GM19463 (cell line): ENCODE measurements at regions not wholly inside any gene's neighbourhood (a gene's known extent, or its start where the extent isn't known, plus 50 kb on each side); places are given as distances from the start of the nearest gene placed in this dataset.

Source experiments
- ATAC-seq: cut with Tn5 transposase; IDR thresholded peaks from one replicate; pipeline ENCODE4 v1.9.1; 2021; ENCODE audit warnings: mild to moderate bottlenecking, moderate library complexity; ENCODE audit not compliant: unreplicated experiment

DNA sequence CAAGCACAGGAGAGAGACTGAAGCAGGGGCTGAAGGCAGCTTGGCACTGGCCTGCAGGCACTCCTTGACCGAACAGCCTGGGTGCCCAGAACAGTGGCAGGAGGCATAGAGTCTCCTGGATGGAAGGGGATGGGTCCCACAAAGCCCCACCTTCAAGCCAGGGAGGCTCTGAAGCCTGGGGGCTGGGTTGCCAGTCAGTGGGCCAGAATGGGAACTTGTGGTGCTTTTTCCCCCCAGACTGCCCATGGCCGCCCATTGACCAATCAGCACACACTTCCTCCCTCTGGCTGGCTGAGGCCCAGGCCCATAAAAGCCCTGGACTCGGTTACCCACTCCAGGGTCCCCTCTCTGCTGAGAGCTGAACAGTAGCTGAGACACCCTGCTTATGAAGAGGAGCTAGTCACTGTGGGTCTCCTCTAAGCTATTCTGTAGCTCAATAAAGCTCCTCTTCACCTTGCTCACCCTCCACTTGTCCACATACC is 109.6 kb downstream of the ELAPOR2 start:
- no peak for ATAC-seq

DNA sequence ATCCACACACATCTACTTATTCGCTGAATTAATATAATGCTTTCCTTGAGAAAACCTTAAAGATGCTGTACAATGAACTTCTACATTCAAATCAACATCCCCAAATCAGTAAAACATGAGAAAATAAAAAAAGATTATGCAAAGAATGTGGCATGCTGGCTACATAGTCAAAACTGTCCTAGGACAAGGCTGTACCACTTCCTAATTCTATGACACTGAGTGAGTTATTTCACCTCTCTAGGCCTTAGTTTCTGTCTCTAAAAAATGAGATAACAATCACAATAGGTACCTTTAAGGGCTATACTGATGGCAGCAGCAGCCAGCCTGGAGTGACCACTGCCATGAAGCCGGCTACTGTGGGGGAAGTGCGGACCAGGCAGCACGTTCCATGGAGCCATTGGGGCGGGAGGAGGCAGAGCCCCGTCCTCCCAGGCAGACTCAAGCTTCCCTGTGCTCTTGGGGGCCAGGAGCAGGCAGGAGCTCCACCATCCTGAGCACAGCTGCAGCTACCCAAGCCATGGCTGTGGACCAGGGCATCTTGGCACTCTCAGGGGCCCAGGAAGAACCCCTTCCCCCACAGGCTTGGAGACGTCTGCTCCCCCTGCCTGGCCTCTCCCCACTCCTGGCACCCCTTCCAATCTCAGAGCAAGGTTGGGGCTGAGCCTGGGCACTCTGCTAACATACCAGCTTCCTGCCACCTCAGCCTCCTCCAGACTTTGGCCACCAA is 110.2 kb downstream of the ELAPOR2 start:
- ATAC-seq: peak; percentile 80

GRCh38 chr7:86947929-86948328 is 111.5 kb downstream of the ELAPOR2 start:
- ATAC-seq: no peak

DNA sequence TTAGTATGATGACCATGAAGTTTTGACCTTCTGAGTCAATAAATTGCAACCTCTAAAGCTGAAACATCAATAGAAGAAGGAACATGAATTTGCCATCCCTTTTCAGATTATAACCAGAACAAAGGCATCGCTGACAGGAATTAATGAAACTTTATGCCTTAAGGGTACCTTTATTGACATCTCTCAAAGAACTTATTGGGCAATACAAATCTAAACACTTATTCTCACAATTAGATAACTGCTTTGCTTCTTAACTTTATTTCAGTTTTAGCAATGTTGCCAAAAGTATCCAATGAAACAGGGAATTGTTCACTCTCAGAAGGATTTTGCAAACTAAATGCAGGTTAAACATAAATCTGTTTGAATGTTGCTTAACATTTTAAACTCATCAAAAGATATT is 116.0 kb downstream of the ELAPOR2 start:
- ATAC-seq: no peak

DNA sequence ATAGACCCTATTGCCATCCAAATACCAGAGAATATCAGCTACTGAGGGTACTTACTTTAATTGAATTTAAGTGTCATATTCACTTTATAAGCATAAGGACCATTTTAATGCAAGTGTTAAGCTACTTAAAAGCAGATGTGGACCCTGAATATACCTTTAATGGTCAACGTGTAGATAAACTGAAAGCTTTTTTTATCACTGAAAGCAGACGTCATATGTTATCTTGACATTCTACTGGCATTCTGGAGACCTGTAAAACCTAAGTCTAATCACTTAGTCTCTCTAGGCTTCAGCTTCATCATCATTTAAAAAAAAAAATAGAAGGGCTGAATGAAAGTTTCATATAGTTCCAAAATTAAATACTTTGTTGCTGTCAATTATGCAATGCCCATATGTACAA is 116.5 kb downstream of the ELAPOR2 start:
- ATAC-seq: no peak

- no peak for ATAC-seq
Measured at GRCh38 chr7:86942081-86942480, 117.4 kb downstream of the ELAPOR2 start.

GRCh38 chr7:86939197-86939814 is 120.1 kb downstream of the ELAPOR2 start:
- peak; percentile 91 for ATAC-seq

- ATAC-seq: no peak
Measured at GRCh38 chr7:86937363-86937878, 122.0 kb downstream of the ELAPOR2 start.

- ATAC-seq: no peak
Measured at GRCh38 chr7:86933295-86933845, 126.1 kb downstream of the ELAPOR2 start.

GRCh38 chr7:86932038-86932512 is 127.4 kb downstream of the ELAPOR2 start:
- no peak for ATAC-seq

DNA sequence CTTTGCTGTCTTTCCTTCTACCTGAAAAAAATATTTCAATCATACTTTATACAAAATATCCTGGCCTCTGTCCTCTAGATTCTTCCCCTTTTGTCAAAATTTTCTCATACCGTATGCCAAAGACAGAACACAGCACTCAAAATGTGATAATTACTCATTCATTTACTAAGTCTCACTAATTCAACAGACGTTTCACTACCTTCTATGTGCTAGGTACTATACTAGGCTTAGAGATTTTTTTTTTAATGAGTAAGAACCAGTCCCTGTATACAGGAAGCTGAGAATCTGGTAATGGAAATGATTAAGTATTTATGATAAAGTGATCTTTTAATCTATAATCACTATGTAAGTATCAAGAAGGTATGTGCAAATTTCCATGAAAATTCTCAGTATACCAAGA is 128.0 kb downstream of the ELAPOR2 start:
- ATAC-seq: no peak

DNA sequence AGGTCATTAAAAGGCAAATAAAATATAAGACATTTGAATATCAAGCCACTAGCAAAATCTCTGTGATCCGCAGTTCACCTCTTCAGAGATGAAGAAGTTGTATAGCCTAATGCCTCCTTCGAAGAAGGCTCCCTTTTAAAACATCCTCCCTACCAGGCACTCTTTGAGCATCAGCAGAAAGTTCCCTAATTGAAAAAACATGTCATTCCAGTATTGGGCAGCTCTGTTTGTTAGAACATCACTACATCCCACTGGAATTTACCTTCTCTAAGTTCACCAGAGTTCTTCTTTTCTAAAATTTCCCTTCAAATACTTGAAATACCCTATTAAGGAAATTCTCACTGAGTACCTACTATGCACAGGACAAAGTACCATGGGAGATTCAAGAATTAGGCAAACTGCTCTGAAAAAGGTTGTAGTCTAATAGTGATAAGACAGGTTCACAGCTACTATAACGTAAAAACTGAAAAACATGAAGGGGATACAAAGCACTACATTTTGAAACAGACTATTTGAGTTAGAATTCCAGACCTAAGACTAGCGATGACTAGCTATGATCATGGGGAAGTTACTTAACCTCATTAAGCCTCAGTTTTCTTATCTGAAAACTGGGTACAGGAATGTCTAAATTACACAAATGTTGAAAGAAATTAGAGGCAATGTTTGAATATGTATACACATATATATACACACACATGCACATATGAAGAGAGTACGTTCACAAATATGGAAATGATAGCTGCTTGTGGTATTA is 128.7 kb downstream of the ELAPOR2 start:
- ATAC-seq: no peak

DNA sequence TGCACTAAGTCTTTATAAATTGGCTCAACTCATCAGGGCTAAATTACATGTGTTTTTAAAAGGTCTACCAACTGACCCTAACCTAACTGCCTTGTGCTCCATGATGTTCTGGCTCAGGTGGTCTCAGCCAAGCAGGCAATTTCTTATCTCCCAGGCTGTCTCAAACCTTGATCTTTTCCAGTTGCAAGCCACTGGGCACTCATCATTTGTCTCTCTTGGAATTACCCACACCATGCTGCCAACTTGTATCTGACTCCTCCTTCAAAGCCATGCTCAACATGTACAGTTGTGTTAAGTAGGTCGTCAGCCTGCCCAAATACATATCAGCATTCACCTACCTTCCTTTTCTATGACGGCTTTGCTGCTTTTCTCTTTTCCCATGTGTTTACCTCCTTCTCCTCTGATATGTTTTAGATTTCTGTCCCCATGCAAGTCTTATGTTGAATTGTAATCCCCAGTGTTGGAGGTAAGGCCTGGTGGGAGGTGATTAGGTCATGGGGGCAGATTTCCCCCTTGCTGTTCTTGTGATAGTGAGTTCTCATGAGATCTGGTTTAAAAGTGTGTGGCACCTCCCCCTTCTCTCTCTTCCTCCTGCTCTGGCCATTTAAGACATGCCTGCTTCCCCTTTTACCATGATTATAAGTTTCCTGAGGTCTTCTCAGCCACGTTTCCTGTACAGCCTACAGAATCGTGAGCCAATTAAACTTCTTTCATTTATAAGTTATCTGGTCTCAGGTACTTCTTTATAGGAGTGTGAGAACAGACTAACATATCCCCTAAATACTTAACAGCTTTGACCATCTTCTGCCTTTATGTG is 130.0 kb downstream of the ELAPOR2 start:
- ATAC-seq: no peak

DNA sequence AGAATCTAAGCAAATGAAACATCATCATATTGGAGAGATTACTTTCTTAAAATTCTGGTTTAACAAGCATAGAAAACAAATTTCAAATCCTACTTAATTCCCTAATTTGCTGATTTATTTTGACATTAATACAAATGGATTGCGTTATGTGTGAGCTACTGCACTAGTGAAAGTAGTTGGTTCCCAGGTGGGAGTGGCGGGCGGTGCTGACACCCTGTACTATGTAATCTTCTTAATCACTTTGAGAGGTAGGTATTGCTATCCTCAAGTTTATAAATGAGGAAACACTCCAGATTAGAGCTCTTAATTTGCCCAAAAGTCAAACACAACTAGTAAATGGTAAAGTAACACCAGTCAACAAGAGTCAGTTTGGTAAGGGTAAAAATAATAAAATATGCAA is 131.1 kb downstream of the ELAPOR2 start:
- no peak for ATAC-seq

GRCh38 chr7:86926732-86927131 is 132.7 kb downstream of the ELAPOR2 start:
- peak; percentile 71 for ATAC-seq

GRCh38 chr7:86925221-86925620 is 134.2 kb downstream of the ELAPOR2 start:
- no peak for ATAC-seq

DNA sequence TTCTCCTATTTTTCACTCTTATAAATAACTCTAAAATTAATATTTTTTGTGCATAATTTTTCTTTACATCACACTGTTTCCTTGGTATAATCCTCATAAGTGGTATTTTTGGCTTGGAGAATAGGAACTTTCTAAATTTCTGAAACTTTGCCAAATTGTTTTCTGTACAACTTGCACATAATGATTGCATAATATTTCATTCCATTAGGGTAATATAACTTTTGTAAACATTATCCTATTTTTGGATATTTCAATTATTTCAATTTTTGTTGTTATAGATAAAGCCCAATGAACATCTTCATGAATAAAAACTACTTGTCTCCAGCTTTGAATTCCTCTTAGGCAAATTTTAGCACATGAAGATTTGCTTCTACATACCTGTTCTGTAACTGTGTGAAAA is 135.9 kb downstream of the ELAPOR2 start:
- no peak for ATAC-seq

GRCh38 chr7:86920154-86920553 is 139.3 kb downstream of the ELAPOR2 start:
- ATAC-seq: no peak

DNA sequence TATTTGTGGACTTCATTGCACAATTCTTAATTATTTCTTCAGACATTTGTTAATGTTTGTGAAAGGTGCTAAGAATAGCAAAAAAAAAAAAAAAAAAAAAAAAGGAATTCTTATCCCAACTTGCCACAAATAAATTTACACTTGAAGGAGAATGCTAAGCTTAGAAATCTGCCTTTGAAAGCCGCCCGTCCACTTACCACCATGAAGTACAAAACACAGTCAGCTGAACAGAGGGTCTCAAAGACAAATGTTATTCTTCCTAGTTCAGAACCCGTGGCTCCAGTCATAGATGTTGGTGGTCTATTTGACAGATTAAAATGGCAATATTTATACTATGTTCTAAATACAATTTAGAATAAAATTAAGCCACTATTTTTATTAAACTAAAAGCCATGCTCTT is 141.2 kb downstream of the ELAPOR2 start:
- no peak for ATAC-seq

- no peak for ATAC-seq
Measured at GRCh38 chr7:86916277-86916825, 143.1 kb downstream of the ELAPOR2 start.
